ENCODE measurements at regions not wholly inside any gene's neighbourhood (a gene's known extent, or its start where the extent isn't known, plus 50 kb on each side); places are given as distances from the start of the nearest gene placed in this dataset.
"Not testable (repeated sequence)": the region's sequence is repeated elsewhere in the genome, so short reads cannot be mapped to it uniquely, and the experiment has no call there.

- not testable (repeated sequence) for DNase-seq (ENCODE audit: low spot score in 2 of 2); FAIRE-seq
Observed at GRCh38 chr6:28621268-28621667, 95.6 kb downstream of the GPX5 start.

- not testable (repeated sequence) for DNase-seq (ENCODE audit: low spot score in 2 of 2); FAIRE-seq
Observed at GRCh38 chr6:28623242-28623641, 97.6 kb downstream of the GPX5 start.

DNA sequence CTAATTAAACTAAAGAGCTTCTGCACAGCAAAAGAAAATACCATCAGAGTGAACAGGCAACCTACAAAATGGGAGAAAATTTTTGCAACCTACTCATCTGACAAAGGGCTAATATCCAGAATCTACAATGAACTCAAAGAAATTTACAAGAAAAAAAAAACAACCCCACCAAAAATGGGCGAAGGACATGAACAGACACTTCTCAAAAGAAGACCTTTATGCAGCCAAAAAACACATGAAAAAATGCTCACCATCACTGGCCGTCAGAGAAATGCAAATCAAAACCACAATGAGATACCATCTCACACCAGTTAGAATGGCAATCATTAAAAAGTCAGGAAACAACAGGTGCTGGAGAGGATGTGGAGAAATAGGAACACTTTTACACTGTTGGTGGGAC, 100.7 kb downstream of the GPX5 start:
- FAIRE-seq; DNase-seq (ENCODE audit: low spot score in 2 of 2): not testable (repeated sequence)

DNA sequence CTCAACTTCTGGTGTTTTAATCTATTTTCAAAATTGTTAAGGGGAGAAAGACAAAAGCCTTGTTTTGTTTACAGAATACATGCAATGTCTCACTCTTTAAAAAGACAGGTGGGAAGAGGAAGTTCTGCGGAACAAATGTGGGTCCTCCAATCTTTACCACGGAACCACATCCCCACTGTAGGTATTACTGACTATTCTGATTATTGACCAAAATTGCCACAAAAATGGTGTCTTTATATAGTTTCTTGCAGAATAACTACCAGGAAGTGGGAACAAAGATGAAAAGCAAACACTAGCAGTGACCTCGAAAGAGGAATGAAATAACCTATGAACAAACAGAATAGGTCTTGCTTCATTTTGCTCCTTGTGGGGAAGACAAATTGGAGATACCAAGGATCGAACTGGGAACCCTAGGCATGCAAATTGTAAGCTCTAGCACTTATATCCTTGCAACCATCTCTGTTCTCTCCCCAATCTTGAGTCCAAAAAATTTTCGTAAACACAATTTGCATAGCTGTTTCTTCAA, 106.7 kb downstream of the GPX5 start:
- no peak for DNase-seq (ENCODE audit: low spot score in 2 of 2)
- no peak for FAIRE-seq

DNA sequence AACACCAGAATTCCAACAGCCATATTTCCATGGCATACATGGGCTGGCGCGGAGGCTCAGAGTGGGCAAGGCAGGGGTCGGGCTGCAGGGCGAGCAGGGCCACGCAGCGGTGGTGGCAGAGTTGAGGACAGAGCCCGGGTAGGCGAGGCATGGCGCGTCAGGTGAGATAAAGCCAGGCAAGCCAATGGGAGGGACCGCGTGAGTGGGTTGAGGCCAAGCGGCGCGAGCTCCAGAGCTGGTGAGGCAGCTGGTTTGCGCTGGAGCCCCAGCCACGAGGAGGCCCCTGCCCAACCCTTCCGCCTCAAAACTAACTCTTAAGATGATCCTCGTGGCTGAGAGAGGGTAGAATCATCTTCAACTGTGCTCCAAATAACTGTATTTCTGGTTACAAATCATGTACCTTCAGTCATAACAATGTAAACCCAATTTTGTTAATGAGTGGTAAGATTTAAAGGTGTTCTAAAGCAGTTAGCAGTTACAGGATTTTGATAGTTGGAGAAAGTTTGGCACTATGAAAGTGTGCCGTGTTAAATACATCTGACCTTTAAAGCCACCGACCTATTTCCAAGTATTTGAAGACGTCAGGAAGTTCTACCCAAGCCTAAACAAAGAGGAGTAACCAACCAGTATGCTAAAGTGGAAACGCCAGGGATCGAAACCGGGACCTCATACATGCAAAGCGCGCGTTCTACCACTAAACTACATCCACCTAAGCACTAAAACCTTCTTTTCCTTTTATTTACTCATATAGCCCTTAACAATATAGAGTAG, 107.9 kb downstream of the GPX5 start:
- no peak for DNase-seq (ENCODE audit: low spot score in 2 of 2)
- FAIRE-seq = no peak

- DNase-seq (ENCODE audit: low spot score in 2 of 2) (no peak), FAIRE-seq (no peak)
Observed at GRCh38 chr6:28634411-28634760, 108.7 kb downstream of the GPX5 start.

GRCh38 chr6:28634761-28635546, 109.3 kb downstream of the GPX5 start:
- peak; percentile 41 to 45 for DNase-seq (ENCODE audit: low spot score in 2 of 2)
- FAIRE-seq = no peak

DNA sequence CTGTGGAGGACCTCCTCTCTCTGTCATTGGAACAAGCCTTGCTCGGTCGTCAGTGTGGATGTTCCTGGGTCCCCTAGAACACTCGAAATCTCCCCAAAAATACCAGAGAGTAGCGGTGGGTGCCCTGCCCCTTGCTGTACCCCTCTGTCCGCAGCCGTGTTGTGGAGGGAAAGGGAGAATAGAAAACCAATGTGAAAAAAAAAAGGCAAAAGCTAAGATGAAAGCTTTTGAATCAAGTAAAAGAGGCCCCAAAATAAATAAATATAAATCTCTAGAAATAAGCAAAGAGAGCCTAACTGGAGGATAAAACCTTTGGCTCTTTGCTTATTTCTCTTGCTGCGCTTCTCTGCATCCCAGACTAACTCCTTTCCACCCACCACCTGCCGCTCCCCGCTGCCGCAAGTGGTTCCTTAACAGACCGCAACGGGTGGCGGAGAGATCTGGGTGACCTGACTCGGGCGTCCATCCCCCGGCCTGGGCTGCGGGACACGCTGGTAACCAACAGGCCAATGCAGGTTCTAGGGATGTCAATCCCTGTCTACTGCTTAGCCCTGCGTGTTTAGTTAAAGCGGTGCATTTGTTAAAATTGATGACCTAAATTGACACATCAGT, 110.0 kb downstream of the GPX5 start:
- DNase-seq (ENCODE audit: low spot score in 2 of 2) (no peak), FAIRE-seq (no peak)

DNA sequence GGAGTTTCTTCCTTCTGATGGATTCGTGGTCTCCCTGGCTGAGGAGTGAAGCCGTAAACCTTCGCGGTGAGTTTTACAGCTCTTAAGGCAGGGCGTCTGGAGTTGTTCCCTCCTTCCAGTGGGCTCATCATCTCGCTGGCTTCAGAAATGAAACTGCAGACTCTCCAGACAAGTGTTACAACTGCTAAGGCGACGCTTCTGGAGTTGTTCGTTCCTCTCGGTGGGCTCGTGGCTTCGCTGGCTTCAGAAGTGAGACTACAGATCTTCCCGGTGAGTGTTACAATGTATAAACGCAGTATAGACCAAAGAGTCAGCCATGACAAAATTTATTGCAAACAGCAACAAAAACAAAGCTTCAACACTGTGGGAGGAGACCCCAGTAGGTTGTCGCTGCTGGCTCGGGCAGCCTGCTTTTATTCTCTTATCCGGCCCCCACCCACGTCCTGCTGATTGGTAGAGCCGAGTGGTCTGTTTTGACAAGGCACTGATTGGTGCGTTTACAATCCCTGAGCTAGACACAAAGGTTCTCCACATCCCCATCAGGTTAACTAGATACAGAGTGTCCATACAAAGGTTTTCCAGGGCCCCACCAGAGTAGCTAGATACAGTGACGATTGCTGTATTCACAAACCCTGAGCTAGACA, 113.2 kb downstream of the GPX5 start:
- FAIRE-seq (no peak), DNase-seq (ENCODE audit: low spot score in 2 of 2) (no peak)

DNA sequence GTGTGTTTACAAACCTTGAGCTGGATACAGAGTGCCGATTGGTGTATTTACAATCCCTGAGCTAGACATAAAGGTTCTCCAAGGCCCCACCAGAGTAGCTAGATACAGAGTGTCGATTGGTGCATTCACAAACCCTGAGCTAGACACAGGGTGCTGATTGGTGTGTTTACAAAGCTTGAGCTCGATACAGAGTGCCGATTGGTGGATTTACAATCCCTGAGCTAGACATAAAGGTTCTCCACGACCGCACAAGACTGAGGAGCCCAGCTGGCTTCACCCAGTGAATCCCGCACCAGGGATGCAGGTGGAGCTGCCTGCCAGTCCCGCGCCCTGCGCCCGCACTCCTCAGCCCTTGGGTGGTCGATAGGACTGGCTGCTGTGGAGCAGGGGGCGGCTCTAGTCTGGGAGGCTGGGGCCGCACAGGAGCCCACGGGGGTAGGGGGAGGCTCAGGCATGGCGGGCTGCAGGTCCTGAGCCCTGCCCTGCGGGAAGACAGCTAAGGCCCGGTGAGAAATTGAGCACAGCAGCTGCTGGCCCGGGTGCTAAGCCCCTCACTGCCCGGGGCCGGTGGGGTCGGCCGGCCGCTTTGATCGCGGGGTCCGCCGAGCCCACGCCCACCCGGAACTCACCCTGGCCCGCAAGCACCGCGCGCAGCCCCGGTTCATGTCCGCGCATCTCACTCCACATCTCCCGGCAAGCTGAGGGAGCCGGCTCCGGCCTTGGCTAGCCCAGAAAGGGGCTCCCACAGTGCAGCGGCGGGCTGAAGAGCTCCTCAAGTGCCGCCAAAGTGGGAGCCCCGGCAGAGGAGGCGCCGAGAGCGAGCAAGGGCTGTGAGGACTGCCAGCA, 114.0 kb downstream of the GPX5 start:
- FAIRE-seq; DNase-seq (ENCODE audit: low spot score in 2 of 2): not testable (repeated sequence)

DNA sequence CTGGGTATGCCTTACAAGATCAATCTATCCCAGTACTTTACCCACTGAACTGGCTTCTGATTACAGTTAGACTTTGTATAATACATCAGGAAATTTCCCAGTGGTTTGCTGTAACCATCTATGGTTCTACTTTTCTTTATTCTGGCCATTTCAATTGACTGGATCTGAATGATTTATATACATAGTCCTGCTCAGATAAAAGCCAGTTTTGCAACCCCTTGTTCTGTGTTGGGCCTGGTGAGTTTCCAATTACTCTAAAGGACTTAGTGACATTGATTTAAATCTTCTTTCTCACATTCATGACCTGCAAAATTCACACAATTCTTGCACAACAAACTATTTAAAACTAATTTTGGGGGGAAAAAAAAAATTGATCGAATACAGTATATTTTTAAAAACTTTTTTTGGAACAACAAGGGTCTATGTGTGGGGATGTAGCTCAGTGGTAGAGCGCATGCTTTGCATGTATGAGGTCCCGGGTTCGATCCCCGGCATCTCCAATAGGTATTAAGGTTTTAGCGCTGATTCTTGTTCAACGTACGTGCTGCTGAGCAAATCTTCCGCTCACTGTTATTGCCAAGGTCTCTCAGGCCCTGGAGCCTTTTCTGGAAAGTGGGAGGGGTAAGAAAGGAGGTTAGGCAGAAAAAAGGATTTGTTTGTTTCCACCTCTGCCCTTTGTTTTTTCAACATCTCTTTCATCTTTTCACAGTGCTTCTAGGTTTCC, 117.5 kb downstream of the GPX5 start:
- FAIRE-seq (no peak), DNase-seq (ENCODE audit: low spot score in 2 of 2) (no peak)

- no peak for DNase-seq (ENCODE audit: low spot score in 2 of 2)
- FAIRE-seq = no peak
Observed at GRCh38 chr6:28646650-28647049, 121.0 kb downstream of the GPX5 start.

DNA sequence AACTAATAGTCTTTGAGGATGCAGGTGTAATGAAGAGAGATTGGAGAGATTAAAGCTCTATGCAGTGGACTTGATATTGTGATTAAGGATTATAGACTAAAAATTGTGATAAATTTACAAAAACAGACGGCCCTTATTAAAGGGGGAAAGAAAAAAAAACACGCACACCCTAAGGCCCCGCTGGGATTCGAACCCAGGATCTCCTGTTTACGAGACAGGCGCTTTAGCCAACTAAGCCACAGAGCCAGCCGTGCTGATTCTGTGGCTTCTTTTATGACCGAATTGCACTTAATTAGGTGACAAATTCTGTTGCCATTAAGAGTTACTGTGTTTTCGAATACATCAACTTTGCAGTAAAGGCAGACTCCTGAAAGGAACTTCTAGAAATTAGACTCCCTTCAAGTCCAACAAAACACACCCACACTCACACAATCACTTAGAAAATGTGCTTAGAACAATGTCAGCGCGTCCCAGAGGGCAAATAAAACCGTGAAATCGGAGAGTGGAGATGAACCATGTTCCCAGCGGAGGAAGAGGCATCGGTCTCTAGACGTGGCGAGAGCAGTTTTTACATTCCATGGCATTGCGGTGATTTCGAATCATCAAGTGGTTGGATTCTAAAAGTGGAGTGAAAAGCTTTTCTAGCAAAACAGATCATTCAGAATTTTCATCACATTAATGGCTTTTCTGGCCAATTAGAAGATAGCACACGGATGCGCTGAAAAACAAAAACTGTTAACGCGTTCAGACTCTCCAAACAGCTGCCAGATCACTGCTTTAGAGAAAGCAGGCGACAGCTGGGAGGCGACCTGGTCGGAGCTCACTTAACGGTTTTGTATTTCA, 122.6 kb downstream of the GPX5 start:
- DNase-seq (ENCODE audit: low spot score in 2 of 2) = no peak
- FAIRE-seq = no peak

GRCh38 chr6:28648878-28649375, 123.2 kb downstream of the GPX5 start:
- DNase-seq (ENCODE audit: low spot score in 2 of 2) (no peak), FAIRE-seq (no peak)

GRCh38 chr6:28651161-28651560, 125.5 kb downstream of the GPX5 start:
- FAIRE-seq (no peak), DNase-seq (ENCODE audit: low spot score in 2 of 2) (no peak)

GRCh38 chr6:28653876-28654275, 128.2 kb downstream of the GPX5 start:
- DNase-seq (ENCODE audit: low spot score in 2 of 2) (no peak), FAIRE-seq (no peak)

- DNase-seq (ENCODE audit: low spot score in 2 of 2) = no peak
- FAIRE-seq = no peak
Observed at GRCh38 chr6:28655164-28655563, 129.5 kb downstream of the GPX5 start.

DNA sequence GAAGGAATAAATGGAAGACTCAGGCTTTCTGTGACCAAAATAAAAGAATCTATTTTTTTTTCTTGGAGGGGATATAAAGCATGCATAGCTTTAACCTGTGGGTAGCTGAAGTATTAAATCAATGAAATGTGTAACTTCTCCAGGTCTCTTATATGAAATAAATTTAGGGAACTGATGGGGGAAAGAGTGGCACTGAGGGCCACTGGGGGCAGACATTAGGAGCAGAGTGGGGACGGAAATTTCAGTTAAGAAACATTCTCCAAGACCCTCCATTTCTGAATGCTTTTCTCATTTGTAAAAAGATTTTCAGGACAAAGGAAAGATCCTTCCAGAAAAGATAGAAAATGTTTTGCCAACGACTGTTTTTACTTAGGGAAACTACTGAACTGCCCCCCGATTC, 131.0 kb downstream of the GPX5 start:
- DNase-seq (ENCODE audit: low spot score in 2 of 2) = no peak
- no peak for FAIRE-seq

Data from frontal cortex (tissue), 3 donors.